WTC11 (cell line): ENCODE measurements at regions not wholly inside any gene's neighbourhood (a gene's known extent, or its start where the extent isn't known, plus 50 kb on each side); places are given as distances from the start of the nearest gene placed in this dataset.

ENCODE experiments used
- ATAC-seq: fragments of 200-7000 bp; cut with Tn5 transposase; 2 replicates; pipeline ENCODE4 v1.10.0; 2021; ENCODE audit warnings: mild to moderate bottlenecking, moderate library complexity
- CTCF ChIA-PET: fragments of 300-600 bp; sonication (Branson Sonifier 250); formaldehyde crosslinking; loops from one replicate; lab custom pipeline; 2021; ENCODE audit warnings: antibody characterized with exemption; lab: Charles Lee
- POLR2A ChIA-PET: fragments of 350-600 bp; sonication (Branson Sonifier 250); formaldehyde crosslinking; loops from one replicate; lab custom pipeline; 2021; ENCODE audit warnings: antibody characterized with exemption; lab: Charles Lee
- DNase-seq: peaks from one replicate; pipeline ENCODE4 v3.0.0; 2021; ENCODE audit warnings: low spot score
- H3K27ac Mint-ChIP-seq: 2 replicates; pipeline ENCODE4 v1.8.0; 2021; ENCODE audit warnings: mixed read lengths
- H3K27me3 Mint-ChIP-seq: 2 replicates; pipeline ENCODE4 v1.8.0; 2021; ENCODE audit warnings: low read depth, mild to moderate bottlenecking, moderate library complexity, mixed read lengths
- H3K36me3 Mint-ChIP-seq: 2 replicates; pipeline ENCODE4 v1.8.0; 2021; ENCODE audit warnings: mixed read lengths
- H3K4me1 Mint-ChIP-seq: 2 replicates; pipeline ENCODE4 v1.8.0; 2022; ENCODE audit warnings: mixed read lengths
- H3K4me3 Mint-ChIP-seq: 2 replicates; pipeline ENCODE4 v1.8.0; 2021; ENCODE audit warnings: mild to moderate bottlenecking, moderate library complexity, mixed read lengths
- H3K9me3 Mint-ChIP-seq: 2 replicates; pipeline ENCODE4 v1.8.0; 2021; ENCODE audit warnings: mixed read lengths
- AR ChIP-seq: fragments of 250-450 bp; sonication (Bioruptor Pico); IDR thresholded peaks from 2 replicates; pipeline ENCODE4 v1.9.0; 2021; ENCODE audit warnings: mild to moderate bottlenecking
- ATF2 ChIP-seq: sonication (generic); formaldehyde crosslinking; IDR thresholded peaks from 2 replicates; pipeline ENCODE4 v1.8.1; 2022; ENCODE audit warnings: low read depth, missing genetic modification reagents, borderline replicate concordance
- GRHL2 ChIP-seq: fragments of 250-450 bp; sonication (Bioruptor Pico); IDR thresholded peaks from 2 replicates; pipeline ENCODE4 v1.8.0; 2022; ENCODE audit warnings: mild to moderate bottlenecking, moderate library complexity; ENCODE audit not compliant: insufficient replicate concordance, severe bottlenecking
- GTF2I ChIP-seq: fragments of 250-450 bp; sonication (Bioruptor Pico); conservative IDR thresholded peaks from 2 replicates; pipeline ENCODE4 v1.4.0; 2021; ENCODE audit warnings: mild to moderate bottlenecking
- HMGA2 ChIP-seq: fragments of 250-450 bp; sonication (Bioruptor Pico); IDR thresholded peaks from 2 replicates; pipeline ENCODE4 v1.4.0; 2021; ENCODE audit warnings: mild to moderate bottlenecking, moderate library complexity
- JAZF1 ChIP-seq: fragments of 250-450 bp; sonication (Bioruptor Pico); IDR thresholded peaks from 2 replicates; pipeline ENCODE4 v1.9.0; 2021; ENCODE audit warnings: moderate library complexity, mild to moderate bottlenecking, inconsistent platforms
- JUN ChIP-seq: sonication (generic); formaldehyde crosslinking; IDR thresholded peaks from 2 replicates; pipeline ENCODE4 v1.8.0; 2023; ENCODE audit warnings: mild to moderate bottlenecking, missing genetic modification reagents
- MXD4 ChIP-seq: fragments of 250-450 bp; sonication (Bioruptor Pico); IDR thresholded peaks from 2 replicates; pipeline ENCODE4 v1.8.0; 2021; ENCODE audit warnings: mild to moderate bottlenecking, moderate library complexity, borderline replicate concordance
- NR3C1 ChIP-seq: sonication (generic); formaldehyde crosslinking; conservative IDR thresholded peaks from 2 replicates; pipeline ENCODE4 v1.8.1; 2023; ENCODE audit warnings: low read depth, mild to moderate bottlenecking, missing genetic modification reagents
- TEAD4 ChIP-seq: sonication (generic); formaldehyde crosslinking; IDR thresholded peaks from 2 replicates; pipeline ENCODE4 v1.8.0; 2022; ENCODE audit warnings: mild to moderate bottlenecking, missing genetic modification reagents
- ZBTB21 ChIP-seq: sonication (generic); formaldehyde crosslinking; IDR thresholded peaks from 2 replicates; pipeline ENCODE4 v1.8.1; 2023; ENCODE audit warnings: mild to moderate bottlenecking, missing genetic modification reagents, borderline replicate concordance
- ZBTB43 ChIP-seq: sonication (generic); formaldehyde crosslinking; IDR thresholded peaks from 2 replicates; pipeline ENCODE4 v1.8.1; 2023; ENCODE audit warnings: mild to moderate bottlenecking, missing genetic modification reagents
- ZNF138 ChIP-seq: sonication (generic); formaldehyde crosslinking; conservative IDR thresholded peaks from 2 replicates; pipeline ENCODE4 v1.8.1; 2022; ENCODE audit warnings: mild to moderate bottlenecking, moderate library complexity, missing genetic modification reagents
- TF ChIP-seq, protein P1 (sequence below): fragments of 250-450 bp; sonication (Bioruptor Pico); IDR thresholded peaks from 2 replicates; pipeline ENCODE4 v1.9.0; 2021; ENCODE audit warnings: mild to moderate bottlenecking
- TF ChIP-seq, protein P2 (sequence below): sonication (generic); formaldehyde crosslinking; IDR thresholded peaks from 2 replicates; pipeline ENCODE4 v1.8.1; 2023; ENCODE audit warnings: mild to moderate bottlenecking, moderate library complexity, missing genetic modification reagents
- TF ChIP-seq, protein P3 (sequence below): sonication (generic); formaldehyde crosslinking; IDR thresholded peaks from 2 replicates; pipeline ENCODE4 v1.8.1; 2023; ENCODE audit warnings: mild to moderate bottlenecking, missing genetic modification reagents
- TF ChIP-seq, protein P4 (sequence below): sonication (generic); formaldehyde crosslinking; IDR thresholded peaks from 2 replicates; pipeline ENCODE4 v1.8.0; 2023; ENCODE audit warnings: missing genetic modification reagents

GRCh38 chr9:129242191-129242941, 64.3 kb upstream of the IER5L start:
- H3K36me3 Mint-ChIP-seq, result no peaks in the 10 kb centered on the region
- no peak overlapping the region for H3K4me3 Mint-ChIP-seq
- no peak for DNase-seq
- ChIA-PET POLR2A (interaction anchor here (0.6 to 1.7 kb wide), 2 partner anchors 76 to 92 kb away, joined by 4 to 5 read pairs; no protein-coding TSS in a partner anchor), CTCF (interaction anchor here (0.5 to 1.7 kb wide), 5 partner anchors 12 to 247 kb away, joined by 3 to 9 read pairs (median 4); no protein-coding TSS in a partner anchor)
- H3K27ac Mint-ChIP-seq, result no peak overlapping the region
- no peaks in the 10 kb centered on the region; the same call in 1 of the 2 replicates for H3K27me3 Mint-ChIP-seq
- ATAC-seq, result no peak; the same call in 1 of the 2 replicates
- TF ChIP-seq, protein P1, sequence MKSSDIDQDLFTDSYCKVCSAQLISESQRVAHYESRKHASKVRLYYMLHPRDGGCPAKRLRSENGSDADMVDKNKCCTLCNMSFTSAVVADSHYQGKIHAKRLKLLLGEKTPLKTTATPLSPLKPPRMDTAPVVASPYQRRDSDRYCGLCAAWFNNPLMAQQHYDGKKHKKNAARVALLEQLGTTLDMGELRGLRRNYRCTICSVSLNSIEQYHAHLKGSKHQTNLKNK (CRISPR knock-in tag), result no peak
- TF ChIP-seq HMGA2 (CRISPR knock-in tag) (no peak), ZBTB43 (CRISPR knock-in tag) (no peak), ATF2 (CRISPR knock-in tag) (no peak), NR3C1 (no peak), TEAD4 (no peak), GRHL2 (no peak), MXD4 (CRISPR knock-in tag) (no peak), ZBTB21 (CRISPR knock-in tag) (no peak), JUN (CRISPR knock-in tag) (no peak), GTF2I (CRISPR knock-in tag) (no peak), ZNF138 (CRISPR knock-in tag) (no peak), JAZF1 (CRISPR knock-in tag) (no peak)
- TF ChIP-seq, protein P2, sequence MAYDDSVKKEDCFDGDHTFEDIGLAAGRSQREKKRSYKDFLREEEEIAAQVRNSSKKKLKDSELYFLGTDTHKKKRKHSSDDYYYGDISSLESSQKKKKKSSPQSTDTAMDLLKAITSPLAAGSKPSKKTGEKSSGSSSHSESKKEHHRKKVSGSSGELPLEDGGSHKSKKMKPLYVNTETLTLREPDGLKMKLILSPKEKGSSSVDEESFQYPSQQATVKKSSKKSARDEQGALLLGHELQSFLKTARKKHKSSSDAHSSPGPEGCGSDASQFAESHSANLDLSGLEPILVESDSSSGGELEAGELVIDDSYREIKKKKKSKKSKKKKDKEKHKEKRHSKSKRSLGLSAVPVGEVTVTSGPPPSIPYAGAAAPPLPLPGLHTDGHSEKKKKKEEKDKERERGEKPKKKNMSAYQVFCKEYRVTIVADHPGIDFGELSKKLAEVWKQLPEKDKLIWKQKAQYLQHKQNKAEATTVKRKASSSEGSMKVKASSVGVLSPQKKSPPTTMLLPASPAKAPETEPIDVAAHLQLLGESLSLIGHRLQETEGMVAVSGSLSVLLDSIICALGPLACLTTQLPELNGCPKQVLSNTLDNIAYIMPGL (CRISPR knock-in tag), result no peak
- TF ChIP-seq, protein P3, sequence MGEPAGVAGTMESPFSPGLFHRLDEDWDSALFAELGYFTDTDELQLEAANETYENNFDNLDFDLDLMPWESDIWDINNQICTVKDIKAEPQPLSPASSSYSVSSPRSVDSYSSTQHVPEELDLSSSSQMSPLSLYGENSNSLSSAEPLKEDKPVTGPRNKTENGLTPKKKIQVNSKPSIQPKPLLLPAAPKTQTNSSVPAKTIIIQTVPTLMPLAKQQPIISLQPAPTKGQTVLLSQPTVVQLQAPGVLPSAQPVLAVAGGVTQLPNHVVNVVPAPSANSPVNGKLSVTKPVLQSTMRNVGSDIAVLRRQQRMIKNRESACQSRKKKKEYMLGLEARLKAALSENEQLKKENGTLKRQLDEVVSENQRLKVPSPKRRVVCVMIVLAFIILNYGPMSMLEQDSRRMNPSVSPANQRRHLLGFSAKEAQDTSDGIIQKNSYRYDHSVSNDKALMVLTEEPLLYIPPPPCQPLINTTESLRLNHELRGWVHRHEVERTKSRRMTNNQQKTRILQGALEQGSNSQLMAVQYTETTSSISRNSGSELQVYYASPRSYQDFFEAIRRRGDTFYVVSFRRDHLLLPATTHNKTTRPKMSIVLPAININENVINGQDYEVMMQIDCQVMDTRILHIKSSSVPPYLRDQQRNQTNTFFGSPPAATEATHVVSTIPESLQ, result no peak
- TF ChIP-seq, protein P4, sequence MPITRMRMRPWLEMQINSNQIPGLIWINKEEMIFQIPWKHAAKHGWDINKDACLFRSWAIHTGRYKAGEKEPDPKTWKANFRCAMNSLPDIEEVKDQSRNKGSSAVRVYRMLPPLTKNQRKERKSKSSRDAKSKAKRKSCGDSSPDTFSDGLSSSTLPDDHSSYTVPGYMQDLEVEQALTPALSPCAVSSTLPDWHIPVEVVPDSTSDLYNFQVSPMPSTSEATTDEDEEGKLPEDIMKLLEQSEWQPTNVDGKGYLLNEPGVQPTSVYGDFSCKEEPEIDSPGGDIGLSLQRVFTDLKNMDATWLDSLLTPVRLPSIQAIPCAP, result no peak
- TF ChIP-seq, all 79 proteins: peak for 0
- peaks cover 30% of the 10 kb centered on the region for H3K4me1 Mint-ChIP-seq
- no peaks in the 10 kb centered on the region for H3K9me3 Mint-ChIP-seq

- POLR2A ChIA-PET, result interaction anchor here (1.7 kb wide), 1 partner anchor 93 kb away, joined by 4 read pairs; no protein-coding TSS in a partner anchor
- Mint-ChIP-seq H3K27me3 (no peaks in the 10 kb centered on the region; the same call in 1 of the 2 replicates), H3K4me3 (no peak overlapping the region), H3K36me3 (no peaks in the 10 kb centered on the region), H3K9me3 (no peaks in the 10 kb centered on the region), H3K27ac (no peak overlapping the region), H3K4me1 (peaks cover 36% of the 10 kb centered on the region)
- CTCF ChIA-PET, result interaction anchor here (0.5 to 1.7 kb wide), 5 partner anchors 12 to 248 kb away, joined by 3 to 9 read pairs (median 4); no protein-coding TSS in a partner anchor
- DNase-seq (no peak), ATAC-seq (no peak)
- TF ChIP-seq, protein P2 (CRISPR knock-in tag), result no peak
- TF ChIP-seq ZBTB43 (CRISPR knock-in tag) (no peak), AR (CRISPR knock-in tag) (no peak)
Measured at GRCh38 chr9:129241725-129242124, 63.7 kb upstream of the IER5L start.
